SU-DHL-6 (cell line): ENCODE measurements at regions not wholly inside any gene's neighbourhood (a gene's known extent, or its start where the extent isn't known, plus 50 kb on each side); places are given as distances from the start of the nearest gene placed in this dataset.

Experiments
- H2AFZ ChIP-seq: fragments of 200-600 bp; sonication (generic); 2 replicates; pipeline ENCODE4 v1.6.1; 2014; ENCODE audit warnings: low read depth, mild to moderate bottlenecking, moderate library complexity, mixed read lengths, antibody characterized with exemption, low read length; ENCODE audit not compliant: severe bottlenecking
- H3F3A ChIP-seq: fragments of 200-600 bp; shearing (Covaris generic); 2 replicates; pipeline ENCODE4 v1.6.0; 2016; ENCODE audit warnings: antibody characterized with exemption, mild to moderate bottlenecking; ENCODE audit not compliant: insufficient read depth
- H3K27ac ChIP-seq: fragments of 200-600 bp; sonication (generic); 2 replicates; pipeline ENCODE4 v1.5.1; 2016; ENCODE audit warnings: low read depth, mild to moderate bottlenecking, low read length, moderate library complexity, mixed read lengths
- H3K27me3 ChIP-seq: fragments of 200-600 bp; sonication (generic), shearing (Covaris generic); 2 replicates; pipeline ENCODE4 v1.6.0; 2014; ENCODE audit warnings: mild to moderate bottlenecking, low read length
- H3K36me3 ChIP-seq: fragments of 200-600 bp; sonication (generic); 2 replicates; pipeline ENCODE4 v1.6.1; 2014; ENCODE audit warnings: mild to moderate bottlenecking, low read length, mixed read lengths
- H3K4me2 ChIP-seq: fragments of 300-600, 200-600 bp; shearing (Covaris generic), sonication (generic); 2 replicates; pipeline ENCODE4 v1.6.0; 2014; ENCODE audit warnings: low read length, low read depth, mild to moderate bottlenecking; ENCODE audit not compliant: poor library complexity, severe bottlenecking
- H3K4me3 ChIP-seq: fragments of 200-600 bp; sonication (generic); 2 replicates; pipeline ENCODE4 v1.5.1; 2014; ENCODE audit warnings: antibody characterized with exemption, low read length, mild to moderate bottlenecking, mixed read lengths; ENCODE audit not compliant: insufficient read depth, poor library complexity, severe bottlenecking
- H3K79me2 ChIP-seq: fragments of 200-600 bp; sonication (generic); 2 replicates; pipeline ENCODE4 v1.6.1; 2014; ENCODE audit warnings: mild to moderate bottlenecking, low read length, moderate library complexity; ENCODE audit not compliant: insufficient read depth
- H3K9ac ChIP-seq: fragments of 200-600 bp; sonication (generic); 2 replicates; pipeline ENCODE4 v1.7.0; 2014; ENCODE audit warnings: mild to moderate bottlenecking, low read length
- H3K9me2 ChIP-seq: fragments of 200-600 bp; sonication (generic); replicated peaks from 2 replicates; pipeline ENCODE4 v1.6.1; 2014; ENCODE audit warnings: low read length; ENCODE audit not compliant: insufficient read depth
- H3K9me3 ChIP-seq: fragments of 200-600 bp; sonication (generic); 2 replicates; pipeline ENCODE4 v1.6.1; 2014; ENCODE audit warnings: low read length, mixed read lengths; ENCODE audit not compliant: insufficient read depth
- H4K20me1 ChIP-seq: fragments of 200-600 bp; sonication (generic); 2 replicates; pipeline ENCODE4 v1.6.1; 2014; ENCODE audit warnings: low read depth, mild to moderate bottlenecking, antibody characterized with exemption, low read length, moderate library complexity, mixed read lengths
- EZH2phosphoT487 ChIP-seq: fragments of 200-600 bp; sonication (generic), shearing (Covaris generic); conservative IDR thresholded peaks from 2 replicates; pipeline ENCODE4 v1.6.1; 2018; ENCODE audit warnings: mild to moderate bottlenecking, antibody characterized with exemption, low read length, moderate library complexity, mixed read lengths
- TF ChIP-seq, protein P1 (sequence below): fragments of 200-600 bp; sonication (generic); IDR thresholded peaks from one replicate; pipeline ENCODE4 v1.5.1; 2017; ENCODE audit warnings: antibody characterized with exemption, mild to moderate bottlenecking, low read length, moderate library complexity; ENCODE audit not compliant: insufficient read depth, poor library complexity, severe bottlenecking

DNA sequence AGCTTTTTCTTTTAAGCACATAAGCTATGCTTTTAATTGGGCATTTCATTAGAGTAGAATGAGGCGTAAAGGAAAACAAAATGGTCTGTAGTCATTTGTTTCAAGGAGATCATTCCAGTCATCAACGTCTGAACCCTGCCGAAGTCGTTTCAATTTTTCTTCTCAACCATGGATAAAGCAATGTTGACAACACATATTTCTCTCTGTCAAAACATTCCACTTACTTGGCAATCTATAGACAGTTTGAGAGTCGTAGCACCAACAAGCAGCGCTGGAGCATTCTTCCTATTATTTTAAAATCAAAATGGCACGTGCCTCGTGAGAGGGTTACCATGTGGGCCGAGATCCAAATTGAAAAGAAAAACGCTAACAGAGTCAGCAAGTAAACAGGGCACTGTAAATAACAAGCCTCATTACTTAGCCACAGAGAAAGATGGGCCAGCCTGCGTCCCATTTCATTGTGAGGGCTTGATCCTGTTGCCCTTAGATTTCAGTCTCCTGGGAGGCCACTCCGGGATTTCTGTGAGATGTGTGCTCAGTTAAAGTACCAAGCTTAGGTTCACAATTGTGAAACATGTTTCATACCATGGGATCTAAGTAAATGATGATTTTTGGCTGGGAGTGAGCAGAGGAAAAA, 422.9 kb downstream of the DTWD2 start:
- no peak for TF ChIP-seq EZH2phosphoT487
- TF ChIP-seq, protein P1, sequence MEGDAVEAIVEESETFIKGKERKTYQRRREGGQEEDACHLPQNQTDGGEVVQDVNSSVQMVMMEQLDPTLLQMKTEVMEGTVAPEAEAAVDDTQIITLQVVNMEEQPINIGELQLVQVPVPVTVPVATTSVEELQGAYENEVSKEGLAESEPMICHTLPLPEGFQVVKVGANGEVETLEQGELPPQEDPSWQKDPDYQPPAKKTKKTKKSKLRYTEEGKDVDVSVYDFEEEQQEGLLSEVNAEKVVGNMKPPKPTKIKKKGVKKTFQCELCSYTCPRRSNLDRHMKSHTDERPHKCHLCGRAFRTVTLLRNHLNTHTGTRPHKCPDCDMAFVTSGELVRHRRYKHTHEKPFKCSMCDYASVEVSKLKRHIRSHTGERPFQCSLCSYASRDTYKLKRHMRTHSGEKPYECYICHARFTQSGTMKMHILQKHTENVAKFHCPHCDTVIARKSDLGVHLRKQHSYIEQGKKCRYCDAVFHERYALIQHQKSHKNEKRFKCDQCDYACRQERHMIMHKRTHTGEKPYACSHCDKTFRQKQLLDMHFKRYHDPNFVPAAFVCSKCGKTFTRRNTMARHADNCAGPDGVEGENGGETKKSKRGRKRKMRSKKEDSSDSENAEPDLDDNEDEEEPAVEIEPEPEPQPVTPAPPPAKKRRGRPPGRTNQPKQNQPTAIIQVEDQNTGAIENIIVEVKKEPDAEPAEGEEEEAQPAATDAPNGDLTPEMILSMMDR: no peak
- H3K4me3 ChIP-seq: no peak overlapping the region
- H3K9ac ChIP-seq: no peak overlapping the region

DNA sequence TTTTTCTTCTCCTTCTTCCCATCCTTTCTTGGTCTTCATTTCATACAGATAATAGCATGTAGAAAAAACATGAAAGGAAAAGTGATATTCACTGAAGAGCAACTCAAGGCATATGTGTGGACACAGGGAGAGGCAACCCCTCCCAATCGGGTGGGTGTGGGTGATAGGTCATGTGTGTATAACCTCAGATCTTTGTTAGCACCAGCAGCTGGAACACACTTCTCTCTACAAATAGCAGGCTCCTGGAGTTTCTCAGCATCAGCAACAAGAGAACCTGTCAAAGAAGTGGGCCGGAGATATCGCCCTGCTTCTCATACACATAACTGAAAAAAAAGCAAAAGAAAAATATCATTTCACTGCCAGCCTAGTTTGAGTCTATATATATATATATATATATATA, 426.4 kb downstream of the DTWD2 start:
- TF ChIP-seq, protein P1: no peak
- no peak for TF ChIP-seq EZH2phosphoT487
- H4K20me1 ChIP-seq: no peaks in the 10 kb centered on the region

More for the DNA sequence above, 422.9 kb downstream of the DTWD2 start:
- Histone ChIP-seq H3F3A (no peaks in the 10 kb centered on the region), H3K4me2 (no peak overlapping the region), H3K9me3 (no peaks in the 10 kb centered on the region), H3K27ac (no peak overlapping the region), H3K79me2 (no peaks in the 10 kb centered on the region), H3K36me3 (no peaks in the 10 kb centered on the region), H4K20me1 (no peaks in the 10 kb centered on the region), H3K27me3 (no peaks in the 10 kb centered on the region), H3K9me2 (no peaks in the 10 kb centered on the region), H2AFZ (no peak overlapping the region)

DNA sequence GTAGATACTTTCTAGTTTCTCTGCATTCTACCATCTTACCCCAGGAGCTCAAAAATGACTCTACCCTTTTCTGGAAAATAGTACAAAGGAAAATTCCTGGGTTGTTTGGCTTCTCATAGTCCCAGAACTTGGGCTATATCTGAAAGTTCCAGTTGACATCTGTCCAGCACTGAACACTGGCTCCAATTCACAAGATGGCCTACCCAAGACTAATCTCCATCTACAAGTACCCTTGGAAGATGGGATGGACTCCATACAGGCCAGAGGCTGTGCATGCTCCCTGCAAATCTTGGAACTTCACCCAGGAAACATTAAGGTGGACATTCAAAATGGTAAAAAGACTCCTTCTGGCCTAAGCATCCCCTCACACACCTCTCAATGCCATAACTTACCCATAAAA, 427.1 kb downstream of the DTWD2 start:
- Histone ChIP-seq H3K9me3 (no peaks in the 10 kb centered on the region), H3K36me3 (no peaks in the 10 kb centered on the region), H3F3A (no peaks in the 10 kb centered on the region), H3K9me2 (no peaks in the 10 kb centered on the region), H3K27ac (no peak overlapping the region), H3K27me3 (no peaks in the 10 kb centered on the region), H3K4me2 (no peak overlapping the region), H3K9ac (no peak overlapping the region), H4K20me1 (no peaks in the 10 kb centered on the region), H3K79me2 (no peaks in the 10 kb centered on the region), H2AFZ (no peak overlapping the region), H3K4me3 (no peak overlapping the region)
- TF ChIP-seq, protein P1: no peak
- TF ChIP-seq EZH2phosphoT487: no peak

More for the DNA sequence above, 426.4 kb downstream of the DTWD2 start:
- no peaks in the 10 kb centered on the region for H3F3A ChIP-seq
- H3K4me3 ChIP-seq: no peak overlapping the region
- no peaks in the 10 kb centered on the region for H3K9me2 ChIP-seq
- no peaks in the 10 kb centered on the region for H3K9me3 ChIP-seq
- H3K4me2 ChIP-seq: no peak overlapping the region
- no peak overlapping the region for H3K9ac ChIP-seq
- no peaks in the 10 kb centered on the region for H3K27me3 ChIP-seq
- H3K79me2 ChIP-seq: no peaks in the 10 kb centered on the region
- H3K36me3 ChIP-seq: no peaks in the 10 kb centered on the region
- H2AFZ ChIP-seq: no peak overlapping the region
- H3K27ac ChIP-seq: no peak overlapping the region
